ENCODE measurements at regions not wholly inside any gene's neighbourhood (a gene's known extent, or its start where the extent isn't known, plus 50 kb on each side); places are given as distances from the start of the nearest gene placed in this dataset.
"Not testable (repeated sequence)": the region's sequence is repeated elsewhere in the genome, so short reads cannot be mapped to it uniquely, and the experiment has no call there.

- DNase-seq (ENCODE audit: low read depth), result no peak
Measured at GRCh38 chr9:105978826-105979225, 284.5 kb downstream of the TMEM38B start.

DNA sequence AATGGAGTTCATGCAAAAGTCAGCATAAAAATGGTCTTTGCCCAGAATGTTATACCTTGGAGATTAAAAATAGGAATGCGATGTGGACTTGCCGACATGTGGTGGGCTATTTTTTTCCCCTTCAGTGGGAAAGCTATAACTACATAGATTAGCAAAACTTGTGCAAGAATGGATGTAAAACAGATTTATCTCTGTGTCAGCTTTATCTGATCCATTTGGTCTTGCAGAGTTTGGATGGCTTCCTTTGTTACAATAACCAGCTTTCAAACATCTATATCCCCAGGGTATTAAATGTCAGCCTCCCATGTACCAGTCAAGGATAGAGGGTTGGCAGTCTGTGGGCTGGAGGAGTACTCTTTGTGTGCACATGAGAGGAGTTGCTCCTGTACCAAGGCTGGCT lies 284.9 kb downstream of the TMEM38B start:
- no peak for DNase-seq (ENCODE audit: low read depth)

- no peak for DNase-seq (ENCODE audit: low read depth)
Measured at GRCh38 chr9:105984714-105985113, 290.4 kb downstream of the TMEM38B start.

DNA sequence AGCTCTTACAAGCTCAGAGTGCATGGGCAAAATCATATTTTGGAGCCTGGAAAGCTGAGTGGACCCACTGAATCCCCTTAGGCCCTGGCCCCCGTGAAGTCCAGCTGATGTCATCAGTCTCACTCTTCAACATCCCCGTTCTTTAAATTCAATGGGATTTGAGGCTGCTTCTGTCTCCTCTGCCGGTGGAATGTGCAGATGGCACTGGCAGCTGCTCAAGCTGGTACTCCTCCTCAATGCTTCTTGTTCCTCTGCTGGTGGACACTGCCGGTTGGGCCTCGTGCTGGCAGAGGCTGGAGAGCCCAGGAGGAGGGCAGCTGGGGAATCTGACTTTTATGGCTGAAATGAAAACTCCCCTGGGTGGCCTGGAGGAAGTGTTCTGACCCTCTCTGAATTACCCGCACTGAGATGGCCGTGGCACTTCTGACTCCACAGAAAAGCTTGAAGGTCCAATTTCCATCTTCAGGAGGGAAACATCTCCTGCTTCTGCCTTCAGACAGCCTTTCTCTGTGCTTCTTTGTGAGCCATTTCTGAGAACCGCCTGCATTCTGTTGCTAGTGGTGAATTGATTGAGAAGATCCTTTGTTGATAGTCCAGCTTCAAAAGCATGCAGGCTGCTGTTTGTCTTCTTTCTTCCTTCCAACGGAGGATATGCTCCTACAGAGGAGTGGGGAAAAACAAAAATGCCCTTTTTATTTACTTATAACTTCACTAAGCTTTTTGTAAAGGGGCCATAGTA lies 298.9 kb downstream of the TMEM38B start:
- no peak for DNase-seq (ENCODE audit: low read depth)

GRCh38 chr9:105993921-105994715 lies 299.8 kb downstream of the TMEM38B start:
- DNase-seq (ENCODE audit: low read depth), result no peak

- no peak for DNase-seq (ENCODE audit: low read depth)
Measured at GRCh38 chr9:105994970-105995369, 300.6 kb downstream of the TMEM38B start.

DNA sequence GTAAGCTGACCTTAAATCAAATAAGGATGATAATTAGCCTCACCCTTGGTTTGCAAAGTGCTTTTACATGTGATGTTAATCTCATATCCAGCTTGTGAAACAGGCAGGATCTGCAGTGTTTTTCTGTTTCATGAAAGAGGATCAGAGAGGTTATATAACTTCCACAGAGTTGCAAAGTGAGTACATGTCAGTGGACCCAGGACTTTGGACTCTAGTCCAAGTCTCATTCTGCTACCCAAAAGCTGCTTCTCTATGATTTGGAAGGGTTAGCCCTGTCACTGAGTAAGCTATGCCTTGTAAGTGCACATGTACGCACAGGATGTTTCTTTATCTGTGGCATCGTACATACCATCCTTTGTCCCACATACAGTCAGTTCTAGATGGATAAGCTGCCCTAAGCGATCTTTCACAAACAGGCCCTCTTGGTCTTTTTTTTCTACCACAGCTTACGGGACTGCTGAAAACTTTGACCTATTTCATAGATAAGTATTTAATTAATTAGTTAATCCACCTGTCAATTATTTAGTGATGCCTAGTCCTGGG lies 322.9 kb downstream of the TMEM38B start:
- no peak for DNase-seq (ENCODE audit: low read depth)

DNA sequence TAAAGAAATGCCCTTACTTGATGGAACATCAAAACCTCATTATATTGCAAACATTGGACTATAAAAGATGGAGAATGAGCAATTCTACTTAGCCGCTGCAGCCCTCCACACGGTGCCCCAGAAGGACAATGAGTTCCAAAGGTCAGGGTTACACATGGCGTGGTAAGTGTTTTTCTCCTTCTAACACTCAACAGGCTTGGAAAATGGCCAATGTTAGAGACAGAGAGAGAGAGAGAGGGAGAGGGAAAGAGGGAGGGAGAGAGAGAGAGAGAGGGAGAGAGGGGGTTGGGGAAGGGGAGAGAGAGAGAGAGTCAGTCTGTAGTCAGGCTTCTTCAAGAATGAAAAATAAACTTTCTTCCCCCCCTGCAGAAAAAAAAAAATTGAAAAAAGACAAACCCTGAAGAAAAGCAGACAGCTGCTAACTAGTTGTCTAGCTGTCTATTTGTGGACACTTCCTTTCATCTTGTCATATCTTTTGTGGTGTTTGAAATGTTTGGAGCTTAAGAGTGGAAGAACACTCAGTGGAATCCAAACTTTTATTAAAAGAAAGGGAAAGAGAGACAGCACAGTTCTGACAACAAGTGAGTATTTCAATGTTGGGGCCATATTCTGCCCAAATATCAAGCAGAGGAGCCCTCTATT lies 324.8 kb downstream of the TMEM38B start:
- no peak for DNase-seq (ENCODE audit: low read depth)

GRCh38 chr9:106019702-106020101 lies 325.4 kb downstream of the TMEM38B start:
- DNase-seq (ENCODE audit: low read depth), result no peak

DNA sequence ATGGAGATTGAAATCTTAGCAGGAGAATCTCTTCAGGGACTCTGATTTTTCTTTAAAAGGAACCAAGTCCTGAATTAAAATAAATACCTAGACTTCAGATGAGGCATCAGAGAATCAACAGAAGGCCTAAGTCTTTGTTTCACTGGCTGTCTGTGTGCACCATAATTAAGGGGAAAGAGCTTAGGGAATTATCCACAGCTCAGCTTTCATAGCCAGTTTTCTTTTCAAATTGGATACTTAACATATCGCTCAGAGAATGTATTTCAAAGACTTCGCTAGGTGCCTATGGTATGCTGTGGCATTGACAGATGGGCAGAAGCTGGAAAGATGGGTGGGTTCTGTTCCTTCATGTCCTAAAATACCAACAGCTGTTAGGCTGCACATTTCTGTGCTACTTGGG lies 325.8 kb downstream of the TMEM38B start:
- DNase-seq (ENCODE audit: low read depth), result no peak

- DNase-seq (ENCODE audit: low read depth), result no peak
Measured at GRCh38 chr9:106023455-106023854, 329.1 kb downstream of the TMEM38B start.

DNA sequence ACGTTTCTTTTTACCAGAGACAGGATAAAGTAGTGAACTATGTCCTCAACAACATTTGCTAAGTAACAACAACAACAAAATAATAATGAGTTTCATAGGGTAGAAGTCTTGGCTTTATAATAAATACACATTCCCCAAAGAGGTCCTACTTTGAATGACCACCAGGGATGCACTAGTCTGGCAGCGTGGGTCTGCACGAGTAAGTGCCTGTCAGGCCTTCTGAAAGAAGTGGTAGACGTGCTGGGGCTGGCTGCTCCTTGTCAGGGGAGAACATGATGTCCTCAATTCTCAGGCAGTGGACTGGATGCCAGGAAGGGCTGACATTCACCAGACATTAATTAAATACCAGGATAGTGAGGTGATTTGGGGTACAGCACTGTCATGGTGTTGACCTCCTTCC lies 331.1 kb downstream of the TMEM38B start:
- no peak for DNase-seq (ENCODE audit: low read depth)

- DNase-seq (ENCODE audit: low read depth), result not testable (repeated sequence)
Measured at GRCh38 chr9:106030146-106030545, 335.8 kb downstream of the TMEM38B start.

- DNase-seq (ENCODE audit: low read depth), result no peak
Measured at GRCh38 chr9:106032978-106033377, 338.6 kb downstream of the TMEM38B start.

DNA sequence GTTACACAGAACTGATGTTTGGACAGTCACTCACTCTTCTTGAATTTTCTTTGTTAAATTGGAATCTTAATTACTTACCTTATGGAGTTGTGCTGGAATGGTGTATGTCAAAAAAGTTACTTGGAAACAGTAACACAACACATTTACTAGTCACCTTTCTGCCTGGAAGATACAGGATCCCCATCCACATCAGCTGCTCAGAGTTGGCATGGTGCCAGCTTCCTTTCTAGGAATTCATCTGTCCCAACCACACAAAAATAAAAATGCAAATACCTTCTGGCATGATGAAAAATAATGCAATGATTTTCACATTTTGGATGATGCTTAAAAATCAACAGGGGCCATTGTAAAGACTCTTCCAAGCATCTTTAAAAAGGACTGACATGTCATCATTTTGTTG lies 341.5 kb downstream of the TMEM38B start:
- DNase-seq (ENCODE audit: low read depth), result no peak

DNA sequence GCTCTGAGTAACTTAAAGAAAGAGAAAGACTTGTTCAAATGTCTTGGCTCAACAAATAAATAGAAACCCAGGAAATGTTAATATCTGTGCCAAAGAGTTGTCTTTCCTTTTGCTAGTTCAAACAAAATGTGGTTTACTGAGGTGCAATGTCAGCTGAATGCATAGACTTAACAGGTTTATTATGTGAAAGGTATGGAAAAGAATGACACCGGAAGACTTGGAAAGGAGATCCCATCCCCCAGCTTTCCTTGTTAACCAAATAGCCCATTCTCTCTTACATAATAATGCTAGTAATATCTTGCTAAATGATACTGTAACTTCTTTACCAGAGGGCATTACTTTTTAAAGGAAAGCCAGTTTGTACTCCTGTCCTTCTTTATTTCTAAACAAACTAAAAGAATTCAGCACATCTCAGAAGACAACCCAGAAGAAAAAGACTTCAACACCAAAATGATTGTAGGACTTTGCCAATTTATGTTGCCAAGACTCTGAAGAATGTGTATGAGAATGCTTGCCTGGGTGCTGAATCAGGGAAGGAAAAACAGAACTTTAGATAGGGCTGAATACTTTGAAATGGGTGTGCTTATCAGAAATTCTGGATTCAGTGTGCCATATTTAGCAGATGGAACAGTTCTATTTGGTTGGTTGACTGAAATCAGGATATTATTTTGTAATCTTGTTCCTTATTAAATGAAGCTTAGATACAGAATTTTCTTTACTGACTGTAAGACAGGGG lies 344.1 kb downstream of the TMEM38B start:
- DNase-seq (ENCODE audit: low read depth), result no peak

DNA sequence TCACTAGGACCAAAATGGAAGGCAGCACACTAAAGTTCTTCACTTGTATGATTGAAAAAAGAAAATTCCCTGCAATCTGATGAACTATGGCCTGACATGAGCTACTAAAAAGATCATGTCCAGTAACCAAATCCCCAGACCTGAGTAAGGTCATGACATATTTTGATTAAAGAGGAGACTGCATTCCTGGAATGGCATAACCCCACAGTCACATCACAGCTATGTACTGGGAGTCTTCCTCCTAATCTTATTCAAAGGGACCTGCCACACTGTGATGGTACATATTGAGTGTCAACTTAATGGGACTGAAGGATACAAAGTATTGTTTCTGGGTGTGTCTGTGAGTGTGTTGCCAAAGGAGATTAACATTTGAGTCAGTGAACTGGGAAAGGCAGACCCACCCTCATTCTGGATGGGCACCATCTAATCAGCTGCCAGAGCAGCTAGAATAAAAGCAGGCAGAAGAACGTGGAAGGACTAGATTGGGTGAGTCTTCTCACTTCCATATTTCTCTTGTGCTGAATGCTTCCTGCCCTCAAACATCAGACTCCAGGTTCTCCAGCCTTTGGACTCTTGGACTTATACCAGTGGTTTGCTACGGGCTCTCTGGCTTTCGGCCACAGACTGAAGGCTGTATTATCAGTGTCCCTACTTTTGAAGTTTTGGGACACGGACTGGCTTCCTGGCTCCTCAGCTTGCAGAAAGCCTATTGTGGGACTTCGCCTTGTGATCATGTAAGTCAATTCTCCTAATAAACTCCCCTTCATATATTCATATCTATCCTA lies 345.0 kb downstream of the TMEM38B start:
- no peak for DNase-seq (ENCODE audit: low read depth)

- not testable (repeated sequence) for DNase-seq (ENCODE audit: low read depth)
Measured at GRCh38 chr9:106041920-106042319, 347.6 kb downstream of the TMEM38B start.

GRCh38 chr9:106051545-106051944 lies 357.2 kb downstream of the TMEM38B start:
- DNase-seq (ENCODE audit: low read depth), result no peak

DNA sequence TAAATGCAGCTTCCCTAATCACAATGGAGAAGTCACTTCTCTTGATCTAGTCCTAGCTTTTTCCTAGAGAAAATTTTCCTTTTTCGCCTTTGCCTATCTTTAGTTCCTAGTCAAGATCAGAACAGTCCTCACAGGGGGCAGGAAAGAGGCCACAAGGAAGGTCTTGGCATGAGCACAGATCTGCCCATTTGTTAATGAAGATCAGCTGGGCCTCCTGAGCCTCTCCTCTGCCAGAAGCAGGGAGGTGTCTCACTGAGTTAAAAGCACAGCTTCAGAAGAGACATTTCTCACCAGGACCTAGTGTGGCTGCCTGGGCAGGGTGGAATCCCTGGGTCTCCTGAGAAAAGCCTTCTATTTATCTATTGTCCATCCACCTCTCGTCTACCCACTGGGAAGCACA lies 357.8 kb downstream of the TMEM38B start:
- no peak for DNase-seq (ENCODE audit: low read depth)

- DNase-seq (ENCODE audit: low read depth), result no peak
Measured at GRCh38 chr9:106052735-106053134, 358.4 kb downstream of the TMEM38B start.
